ENCODE measurements at regions not wholly inside any gene's neighbourhood (a gene's known extent, or its start where the extent isn't known, plus 50 kb on each side); places are given as distances from the start of the nearest gene placed in this dataset.
"Not testable (repeated sequence)": the region's sequence is repeated elsewhere in the genome, so short reads cannot be mapped to it uniquely, and the experiment has no call there.

DNA sequence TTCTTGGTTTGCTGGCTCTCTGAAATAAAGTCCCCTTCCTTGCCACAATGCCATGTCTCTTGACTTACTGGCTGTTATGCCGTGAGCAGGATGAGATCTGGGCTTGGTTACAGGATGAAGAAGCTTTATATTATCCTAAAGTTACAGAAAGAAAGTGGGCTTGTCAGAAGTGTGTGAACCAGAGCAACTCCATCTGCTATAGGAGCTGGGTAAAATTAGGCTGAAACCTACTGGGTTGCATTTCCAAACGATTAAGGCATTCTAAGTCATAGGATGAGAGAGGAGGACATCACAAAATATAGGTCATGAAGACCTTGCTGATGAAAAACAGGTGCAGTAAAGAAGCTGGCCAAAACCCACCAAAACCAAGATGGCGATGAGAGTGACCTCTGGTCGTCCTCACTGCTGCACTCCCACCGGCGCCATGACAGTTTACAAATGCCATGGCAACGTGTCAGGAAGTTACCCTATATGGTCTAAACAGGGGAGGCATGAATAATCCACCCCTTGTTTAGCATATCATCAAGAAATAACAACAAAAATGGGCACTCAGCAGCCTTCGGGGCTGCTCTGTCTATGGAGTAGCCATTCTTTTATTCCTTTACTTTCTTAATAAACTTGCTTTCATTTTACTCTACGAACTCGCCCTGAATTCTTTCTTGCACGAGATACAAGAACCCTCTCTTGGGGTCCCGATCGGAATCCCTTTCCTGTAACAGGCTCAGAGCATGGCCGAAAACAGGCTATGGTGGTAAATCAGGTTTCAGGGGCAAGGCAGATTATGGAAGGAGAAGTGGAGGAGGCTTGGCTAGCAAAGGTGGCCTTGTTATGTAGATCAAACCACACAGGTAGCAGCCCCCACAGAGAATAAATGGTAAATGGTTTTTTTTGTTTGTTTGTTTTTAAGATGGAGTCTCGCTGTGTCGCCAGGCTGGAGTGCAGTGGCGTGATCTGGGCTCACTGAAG, 81.3 kb upstream of the C16orf82 start:
- DNase-seq (ENCODE audit: low spot score): no peak

DNA sequence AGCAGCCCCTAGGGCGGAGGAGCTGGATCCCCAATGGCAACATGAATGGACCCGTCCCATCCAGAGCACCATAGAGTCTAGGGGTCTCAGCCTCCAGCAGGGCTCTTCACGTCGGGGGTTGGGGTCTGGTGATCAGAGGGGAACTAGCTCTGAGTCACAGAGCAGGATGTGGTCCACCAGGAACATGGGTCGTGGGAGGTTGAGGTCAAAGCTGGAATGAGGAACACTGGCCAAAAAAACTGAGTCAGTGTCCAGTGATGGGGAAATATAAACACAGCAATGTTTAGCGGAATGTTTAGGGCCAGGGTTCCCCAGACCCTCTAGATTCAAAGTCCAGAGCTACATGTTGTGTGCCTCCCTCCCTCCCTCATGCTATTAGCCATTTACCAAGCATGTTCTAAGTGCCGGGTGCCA, 79.1 kb upstream of the C16orf82 start:
- DNase-seq (ENCODE audit: low spot score): no peak

DNA sequence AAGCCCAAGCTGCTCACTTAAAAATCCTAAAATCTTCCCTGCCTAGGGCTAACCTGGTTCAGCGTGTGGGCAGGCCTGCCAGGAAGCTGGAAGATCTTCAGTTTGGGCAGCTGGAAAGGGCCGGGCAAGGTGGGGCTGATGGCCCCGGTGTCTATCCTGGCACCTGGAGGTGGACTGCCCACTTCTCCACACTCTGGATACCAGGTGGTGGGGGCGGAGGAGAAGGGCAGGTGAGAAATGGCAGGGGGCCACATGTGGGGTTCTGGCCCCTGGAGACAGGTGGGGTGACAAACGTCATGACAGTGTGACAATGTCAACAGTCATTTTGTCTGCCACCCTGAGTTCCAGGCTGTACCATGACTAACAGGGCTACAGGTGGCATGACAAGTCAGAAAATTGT, 78.5 kb upstream of the C16orf82 start:
- no peak for DNase-seq (ENCODE audit: low spot score)

DNA sequence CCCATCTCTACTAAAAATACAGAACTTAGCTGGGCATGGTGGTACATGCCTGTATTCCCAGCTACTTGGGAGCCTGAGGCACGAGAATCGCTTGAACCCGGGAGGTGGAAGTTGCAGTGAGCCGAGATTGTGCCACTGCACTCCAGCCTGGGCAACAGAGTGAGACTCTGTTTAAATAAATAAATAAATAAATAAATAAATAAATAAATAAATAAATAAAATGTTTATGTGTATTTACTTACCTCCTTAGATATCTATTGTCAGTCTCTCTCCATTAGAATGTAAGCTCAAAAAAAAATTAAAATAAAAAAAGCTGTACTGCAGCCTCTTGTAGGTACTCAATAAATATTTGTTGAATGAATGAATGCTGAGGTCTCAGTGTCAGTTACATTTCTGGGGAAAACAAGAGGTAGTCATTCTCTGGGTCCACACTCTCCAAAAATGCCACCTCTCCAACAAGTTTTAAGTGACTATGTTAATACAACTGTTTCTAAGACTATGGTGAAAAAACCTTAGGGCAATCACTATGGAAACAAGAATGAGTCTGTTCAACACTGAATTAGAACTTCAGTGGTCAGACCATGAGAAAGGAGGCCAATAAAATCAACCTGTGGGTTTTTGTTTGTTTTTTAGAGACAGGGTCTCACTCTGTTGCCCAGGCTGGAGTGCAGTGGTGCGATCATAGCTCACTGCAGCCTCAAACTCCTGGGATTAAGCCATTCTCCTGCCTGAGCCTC, 76.2 kb upstream of the C16orf82 start:
- not testable (repeated sequence) for DNase-seq (ENCODE audit: low spot score)

DNA sequence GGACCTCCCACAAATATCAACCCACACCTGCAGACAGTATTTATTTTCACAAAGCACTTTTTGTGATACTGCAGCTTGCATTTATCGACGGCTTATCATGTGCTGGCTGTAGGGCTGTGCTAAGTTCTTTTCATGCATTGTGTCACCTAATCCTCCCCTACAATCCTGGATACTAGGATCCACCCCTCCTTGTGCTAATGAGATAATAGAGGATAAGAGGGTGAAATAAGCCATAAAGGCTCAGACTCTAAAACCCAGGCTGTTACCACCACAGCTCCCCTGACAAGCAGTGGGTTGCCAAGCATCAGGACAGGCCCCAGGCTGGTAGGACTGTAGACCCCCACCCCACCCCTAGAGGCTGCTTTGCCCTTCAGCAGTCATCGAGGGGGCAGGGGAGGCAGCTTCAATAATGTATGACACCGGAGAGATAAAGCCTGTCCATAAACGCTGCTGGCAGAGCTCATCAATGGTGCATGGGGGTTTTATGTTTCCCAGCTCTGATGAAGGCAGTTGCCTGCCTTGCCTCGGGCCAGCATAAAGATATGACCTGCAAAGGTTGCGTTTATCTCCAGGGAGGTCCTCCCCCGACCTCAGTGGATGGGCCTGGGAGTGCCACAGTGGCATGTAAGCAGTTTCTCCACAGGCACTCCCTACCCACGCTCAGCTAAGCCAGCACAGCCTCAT, 73.9 kb upstream of the C16orf82 start:
- no peak for DNase-seq (ENCODE audit: low spot score)

DNA sequence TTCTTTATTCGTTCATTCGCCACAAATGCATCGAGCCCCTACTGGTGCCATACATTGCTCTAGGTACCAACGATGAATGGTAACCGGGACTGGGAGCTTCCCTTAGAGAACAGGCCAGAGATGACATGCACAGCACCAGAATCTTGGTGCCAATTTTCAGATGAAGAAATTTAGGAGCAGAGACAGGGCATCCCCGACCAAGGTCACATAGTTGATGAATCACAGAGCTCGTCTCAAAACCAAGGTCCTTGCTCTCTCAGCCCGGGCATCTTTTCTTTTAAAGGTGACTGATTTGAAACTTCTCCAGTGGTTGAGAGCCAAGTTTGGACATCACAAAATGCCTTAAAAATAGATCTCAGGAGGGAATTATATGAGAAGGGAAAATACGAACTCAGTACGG, 73.2 kb upstream of the C16orf82 start:
- DNase-seq (ENCODE audit: low spot score): no peak

DNA sequence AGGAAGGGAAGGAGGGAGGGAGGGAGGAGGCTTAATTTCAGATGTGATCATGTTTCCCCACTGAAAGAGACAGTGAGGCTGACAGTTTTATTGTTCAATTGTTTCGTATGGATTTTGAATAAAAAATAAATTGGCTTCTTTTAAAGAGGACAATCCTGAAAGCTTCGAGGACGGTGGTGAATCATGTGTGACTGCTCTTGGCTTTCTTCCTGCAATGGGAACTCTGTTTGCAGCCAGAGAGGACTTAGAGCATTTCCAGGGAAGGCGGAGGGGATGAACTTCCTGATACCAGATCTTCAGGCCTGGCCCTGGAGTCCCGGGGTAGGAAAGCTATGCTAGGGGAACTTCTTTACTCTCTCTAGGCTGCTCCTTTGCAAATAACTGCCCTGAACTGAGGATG, 72.8 kb upstream of the C16orf82 start:
- no peak for DNase-seq (ENCODE audit: low spot score)

DNA sequence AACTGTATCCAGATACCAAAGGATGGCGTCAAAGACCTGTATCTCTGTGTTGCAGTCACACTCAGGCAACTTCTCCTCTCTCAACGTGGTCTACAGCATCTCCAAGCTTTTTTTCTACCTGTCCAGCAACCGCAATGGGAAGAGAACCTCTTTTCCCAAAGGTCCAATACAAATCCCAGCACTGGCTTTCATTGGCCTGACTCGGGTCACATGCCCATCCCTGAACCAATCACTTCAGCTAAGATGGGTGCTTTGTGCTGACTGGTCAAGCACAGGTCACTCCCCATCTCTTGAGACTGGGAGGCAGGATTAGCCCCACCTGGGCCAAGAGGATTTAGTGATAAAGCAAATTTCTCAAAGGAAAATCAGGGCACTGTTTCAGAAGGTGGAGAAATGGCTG, 71.2 kb upstream of the C16orf82 start:
- DNase-seq (ENCODE audit: low spot score): no peak

DNA sequence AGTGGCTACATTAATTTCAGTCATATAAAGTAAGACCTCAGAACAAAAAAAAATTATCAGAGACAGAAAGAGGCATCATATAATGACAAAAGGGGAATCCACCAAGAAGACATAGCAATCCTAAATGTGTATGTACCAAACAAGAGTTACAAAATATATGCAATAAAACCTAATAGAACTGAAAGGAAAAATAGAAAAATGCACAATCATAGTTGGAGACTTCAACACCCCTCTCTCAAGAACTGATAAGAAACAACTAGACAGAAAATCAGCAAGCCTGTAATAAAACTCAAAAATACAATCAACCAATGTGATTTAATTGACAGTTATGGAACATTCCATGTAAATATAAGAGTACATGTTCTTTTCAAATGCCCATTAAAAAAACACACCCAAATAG, 61.3 kb upstream of the C16orf82 start:
- DNase-seq (ENCODE audit: low spot score): no peak

Measured in putamen (tissue), 1 donor.